WI38 (cell line): ENCODE measurements at regions not wholly inside any gene's neighbourhood (a gene's known extent, or its start where the extent isn't known, plus 50 kb on each side); places are given as distances from the start of the nearest gene placed in this dataset.

Experiments
- H3K4me3 ChIP-seq: 2 replicates; pipeline ENCODE4 v1.5.1; 2011; ENCODE audit warnings: low read depth, mild to moderate bottlenecking, control low read depth, low read length
- TF ChIP-seq, protein P1 (sequence below): IDR thresholded peaks from 2 replicates; pipeline ENCODE4 v1.5.1; 2012; ENCODE audit warnings: low read depth, mild to moderate bottlenecking, control low read depth, low read length

DNA sequence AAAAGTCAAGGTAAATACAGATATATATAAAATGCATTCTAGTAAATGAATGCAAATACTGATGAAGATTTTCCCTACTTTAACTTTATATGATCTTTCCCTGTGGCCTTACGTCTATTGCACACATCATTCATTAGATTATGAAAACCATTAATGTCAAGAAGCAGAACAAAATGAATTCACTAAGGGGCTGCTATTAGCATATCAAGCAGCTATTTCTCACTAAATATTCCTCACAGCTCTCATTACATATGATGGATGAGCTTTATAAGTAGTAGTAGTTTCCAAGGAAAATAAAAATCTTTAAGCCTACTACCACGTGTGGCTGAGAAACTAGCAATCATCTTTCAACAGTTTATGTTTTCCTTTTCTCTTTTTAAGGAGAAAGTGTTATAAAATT lies 702.8 kb upstream of the SLC39A10 start:
- TF ChIP-seq, protein P1, sequence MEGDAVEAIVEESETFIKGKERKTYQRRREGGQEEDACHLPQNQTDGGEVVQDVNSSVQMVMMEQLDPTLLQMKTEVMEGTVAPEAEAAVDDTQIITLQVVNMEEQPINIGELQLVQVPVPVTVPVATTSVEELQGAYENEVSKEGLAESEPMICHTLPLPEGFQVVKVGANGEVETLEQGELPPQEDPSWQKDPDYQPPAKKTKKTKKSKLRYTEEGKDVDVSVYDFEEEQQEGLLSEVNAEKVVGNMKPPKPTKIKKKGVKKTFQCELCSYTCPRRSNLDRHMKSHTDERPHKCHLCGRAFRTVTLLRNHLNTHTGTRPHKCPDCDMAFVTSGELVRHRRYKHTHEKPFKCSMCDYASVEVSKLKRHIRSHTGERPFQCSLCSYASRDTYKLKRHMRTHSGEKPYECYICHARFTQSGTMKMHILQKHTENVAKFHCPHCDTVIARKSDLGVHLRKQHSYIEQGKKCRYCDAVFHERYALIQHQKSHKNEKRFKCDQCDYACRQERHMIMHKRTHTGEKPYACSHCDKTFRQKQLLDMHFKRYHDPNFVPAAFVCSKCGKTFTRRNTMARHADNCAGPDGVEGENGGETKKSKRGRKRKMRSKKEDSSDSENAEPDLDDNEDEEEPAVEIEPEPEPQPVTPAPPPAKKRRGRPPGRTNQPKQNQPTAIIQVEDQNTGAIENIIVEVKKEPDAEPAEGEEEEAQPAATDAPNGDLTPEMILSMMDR: no peak
- no peak overlapping the region for H3K4me3 ChIP-seq

GRCh38 chr2:194946826-194947225 lies 710.2 kb upstream of the SLC39A10 start:
- TF ChIP-seq, protein P1: no peak
- no peak overlapping the region for H3K4me3 ChIP-seq

DNA sequence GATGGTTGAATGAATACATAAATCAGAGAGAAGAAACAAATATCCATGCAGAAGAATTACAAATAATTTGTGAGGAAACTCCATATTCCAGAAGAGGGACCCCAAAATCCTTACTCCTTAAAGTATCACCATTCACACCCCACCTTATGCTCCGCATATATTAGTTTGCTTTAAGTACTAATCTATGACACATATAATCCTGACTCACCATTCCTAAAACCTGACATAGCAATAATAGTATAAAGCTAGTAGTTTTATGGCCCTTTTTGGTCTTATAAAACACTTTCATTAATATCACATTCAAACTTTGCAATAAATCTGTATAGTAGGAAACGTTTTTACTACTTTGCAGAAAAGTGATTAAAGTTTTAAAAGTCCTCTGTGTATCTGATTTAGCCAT lies 719.0 kb upstream of the SLC39A10 start:
- H3K4me3 ChIP-seq: no peak overlapping the region
- TF ChIP-seq, protein P1: no peak

DNA sequence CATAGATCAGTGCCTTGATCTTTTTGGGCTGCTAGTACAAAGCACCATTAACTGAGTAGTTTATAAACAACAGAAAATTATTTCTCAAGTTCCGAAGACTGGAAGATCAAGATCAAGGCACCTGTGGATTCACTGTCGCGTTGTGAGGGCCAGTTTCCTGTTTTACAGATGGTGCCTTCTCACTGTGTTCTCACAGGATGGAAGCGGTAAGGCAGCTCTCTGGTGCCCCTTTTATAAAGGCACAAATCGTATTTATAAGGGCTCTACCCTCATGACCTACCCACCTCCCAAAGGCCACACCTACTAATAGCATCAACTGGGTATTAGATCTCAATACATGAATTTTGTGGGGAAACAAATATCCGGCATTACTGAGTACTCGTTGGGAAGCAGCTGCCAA lies 729.5 kb upstream of the SLC39A10 start:
- TF ChIP-seq, protein P1: no peak
- no peak overlapping the region for H3K4me3 ChIP-seq

DNA sequence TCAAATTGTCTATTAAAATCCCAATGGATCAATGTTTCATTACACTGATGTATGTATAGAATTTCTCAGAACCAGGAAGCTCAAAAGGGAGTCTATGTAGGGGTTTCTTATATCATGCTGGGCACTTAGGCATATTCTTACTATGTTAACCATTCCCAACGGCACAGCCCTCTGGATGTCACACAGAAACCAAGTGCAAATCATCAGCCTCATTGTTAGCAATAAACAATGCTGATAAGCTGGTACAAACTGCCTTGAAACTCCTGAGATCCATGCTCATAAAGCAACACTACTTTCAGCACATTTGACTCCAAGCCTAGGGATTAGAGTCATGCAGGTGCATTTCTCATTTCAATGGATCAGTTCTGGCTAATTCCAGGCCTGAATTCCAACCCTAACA lies 730.2 kb upstream of the SLC39A10 start:
- TF ChIP-seq, protein P1: no peak

DNA sequence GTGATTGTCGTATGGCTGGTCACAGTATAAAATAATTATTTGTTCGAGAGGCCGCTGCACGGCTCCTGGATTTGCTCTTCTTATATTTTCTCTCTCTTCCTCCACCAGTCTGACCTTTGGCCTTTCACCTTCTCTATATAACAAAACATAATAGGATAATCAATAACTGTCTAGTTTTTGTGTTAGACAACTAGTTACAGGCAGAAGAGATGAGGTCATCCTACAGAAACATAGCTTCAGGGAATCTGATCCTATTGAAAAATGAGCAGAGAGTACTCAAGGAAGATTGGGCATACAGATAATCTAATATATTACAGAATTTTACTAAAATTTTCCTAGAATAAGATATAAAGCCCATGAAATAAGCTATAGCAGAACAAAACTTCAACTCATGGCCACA lies 731.3 kb upstream of the SLC39A10 start:
- H3K4me3 ChIP-seq: no peak overlapping the region
- TF ChIP-seq, protein P1: no peak

More for the DNA sequence above, 730.2 kb upstream of the SLC39A10 start:
- H3K4me3 ChIP-seq: no peak overlapping the region

DNA sequence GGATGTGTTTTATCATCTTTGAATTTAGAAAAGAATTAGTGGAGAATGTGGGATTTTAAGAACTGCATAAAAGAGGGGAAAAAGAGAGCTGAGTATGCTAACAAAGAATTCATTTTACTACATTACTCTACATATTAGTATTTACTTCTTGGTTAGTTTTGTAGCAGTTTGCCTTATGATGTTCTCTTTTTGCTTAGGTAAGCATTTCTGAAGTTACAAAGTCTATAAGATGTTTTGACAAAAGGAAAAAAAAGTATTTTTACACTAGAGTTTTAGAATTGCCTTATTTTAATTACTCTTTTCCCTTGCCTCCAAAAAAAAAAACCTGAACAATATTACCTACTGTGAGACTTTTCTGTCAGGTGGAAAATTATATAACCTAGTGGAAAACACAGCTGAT lies 739.5 kb upstream of the SLC39A10 start:
- no peak overlapping the region for H3K4me3 ChIP-seq
- TF ChIP-seq, protein P1: no peak
